Hepatocyte (in vitro differentiated cells): ENCODE measurements at regions not wholly inside any gene's neighbourhood (a gene's known extent, or its start where the extent isn't known, plus 50 kb on each side); places are given as distances from the start of the nearest gene placed in this dataset.

Experiments
- EZH2 ChIP-seq: fragments of 200-600 bp; sonication (generic); IDR thresholded peaks from 2 replicates; pipeline ENCODE4 v1.6.1; 2016; ENCODE audit warnings: antibody characterized with exemption, mild to moderate bottlenecking, borderline replicate concordance
- TF ChIP-seq, protein P1 (sequence below): fragments of 200-600 bp; sonication (generic); IDR thresholded peaks from 2 replicates; pipeline ENCODE4 v1.5.1; 2016; ENCODE audit warnings: antibody characterized with exemption, mild to moderate bottlenecking; ENCODE audit not compliant: poor library complexity

DNA sequence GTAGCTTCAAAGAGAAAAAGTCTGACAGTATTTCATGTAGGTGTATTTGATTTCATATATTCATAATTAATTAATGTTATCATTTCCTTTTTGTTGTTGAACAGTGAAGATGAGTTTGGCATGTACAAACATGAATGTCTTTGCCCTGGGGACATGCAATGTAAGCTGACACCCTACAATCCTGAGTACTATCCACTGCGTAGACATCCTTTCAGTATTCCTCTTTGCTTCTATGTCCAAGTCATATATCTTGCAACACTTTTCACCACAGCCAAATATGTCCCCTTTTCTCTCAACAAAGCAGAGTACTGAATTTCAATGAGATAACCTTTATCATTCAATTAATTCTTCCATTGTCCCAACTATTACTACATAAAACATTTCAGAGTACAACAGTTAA lies 93.6 kb downstream of the GPR37 start:
- TF ChIP-seq EZH2: no peak
- TF ChIP-seq, protein P1, sequence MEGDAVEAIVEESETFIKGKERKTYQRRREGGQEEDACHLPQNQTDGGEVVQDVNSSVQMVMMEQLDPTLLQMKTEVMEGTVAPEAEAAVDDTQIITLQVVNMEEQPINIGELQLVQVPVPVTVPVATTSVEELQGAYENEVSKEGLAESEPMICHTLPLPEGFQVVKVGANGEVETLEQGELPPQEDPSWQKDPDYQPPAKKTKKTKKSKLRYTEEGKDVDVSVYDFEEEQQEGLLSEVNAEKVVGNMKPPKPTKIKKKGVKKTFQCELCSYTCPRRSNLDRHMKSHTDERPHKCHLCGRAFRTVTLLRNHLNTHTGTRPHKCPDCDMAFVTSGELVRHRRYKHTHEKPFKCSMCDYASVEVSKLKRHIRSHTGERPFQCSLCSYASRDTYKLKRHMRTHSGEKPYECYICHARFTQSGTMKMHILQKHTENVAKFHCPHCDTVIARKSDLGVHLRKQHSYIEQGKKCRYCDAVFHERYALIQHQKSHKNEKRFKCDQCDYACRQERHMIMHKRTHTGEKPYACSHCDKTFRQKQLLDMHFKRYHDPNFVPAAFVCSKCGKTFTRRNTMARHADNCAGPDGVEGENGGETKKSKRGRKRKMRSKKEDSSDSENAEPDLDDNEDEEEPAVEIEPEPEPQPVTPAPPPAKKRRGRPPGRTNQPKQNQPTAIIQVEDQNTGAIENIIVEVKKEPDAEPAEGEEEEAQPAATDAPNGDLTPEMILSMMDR: no peak
